Immature natural killer cell (primary cell): ENCODE measurements at regions not wholly inside any gene's neighbourhood (a gene's known extent, or its start where the extent isn't known, plus 50 kb on each side); places are given as distances from the start of the nearest gene placed in this dataset.

Experiments
- DNase-seq, 3 donors: peaks; one replicate each; pipeline ENCODE4 v3.0.0; 2022; ENCODE audit warnings: mixed read lengths in 1 of 3
- H3K27ac Mint-ChIP-seq, 6 donors: one replicate each; pipeline ENCODE4 v1.8.0; 2020; ENCODE audit warnings: mixed read lengths in 6 of 6, mild to moderate bottlenecking in 5 of 6, inconsistent platforms in 4 of 6, moderate library complexity in 3 of 6
- H3K27me3 Mint-ChIP-seq, 3 donors: one replicate each; pipeline ENCODE4 v1.8.0; 2020 to 2021; ENCODE audit warnings: low read depth in 3 of 3, mild to moderate bottlenecking in 3 of 3, mixed read lengths in 3 of 3, moderate library complexity in 3 of 3, inconsistent platforms in 1 of 3
- H3K36me3 Mint-ChIP-seq, 3 donors: one replicate each; pipeline ENCODE4 v1.8.0; 2020; ENCODE audit warnings: mixed read lengths in 3 of 3, inconsistent platforms in 2 of 3, mild to moderate bottlenecking in 2 of 3
- H3K4me1 Mint-ChIP-seq, 2 donors: one replicate each; pipeline ENCODE4 v1.8.0; 2020; ENCODE audit warnings: inconsistent platforms in 2 of 2, mild to moderate bottlenecking in 2 of 2, mixed read lengths in 2 of 2, moderate library complexity in 1 of 2
- H3K4me3 Mint-ChIP-seq, 5 donors: one replicate each; pipeline ENCODE4 v1.8.0; 2020; ENCODE audit warnings: mild to moderate bottlenecking in 5 of 5, mixed read lengths in 5 of 5, inconsistent platforms in 3 of 5, moderate library complexity in 3 of 5
- H3K9me3 Mint-ChIP-seq, 6 donors: one replicate each; pipeline ENCODE4 v1.8.0; 2020; ENCODE audit warnings: mild to moderate bottlenecking in 6 of 6, mixed read lengths in 6 of 6, inconsistent platforms in 4 of 6, moderate library complexity in 3 of 6

GRCh38 chr11:24383137-24383536 is 113.7 kb upstream of the LUZP2 start:
- Mint-ChIP-seq H3K4me3 (no peak overlapping the region), H3K27ac (no peak overlapping the region), H3K36me3 (no peaks in the 10 kb centered on the region), H3K4me1 (peaks cover 10 to 12% of the 10 kb centered on the region in 2 donors), H3K27me3 (peaks cover 0 to 2% (median 1%) of the 10 kb centered on the region in 3 donors), H3K9me3 (peaks cover 0 to 2% (median 0%) of the 10 kb centered on the region in 6 donors)
- DNase-seq: no peak

DNA sequence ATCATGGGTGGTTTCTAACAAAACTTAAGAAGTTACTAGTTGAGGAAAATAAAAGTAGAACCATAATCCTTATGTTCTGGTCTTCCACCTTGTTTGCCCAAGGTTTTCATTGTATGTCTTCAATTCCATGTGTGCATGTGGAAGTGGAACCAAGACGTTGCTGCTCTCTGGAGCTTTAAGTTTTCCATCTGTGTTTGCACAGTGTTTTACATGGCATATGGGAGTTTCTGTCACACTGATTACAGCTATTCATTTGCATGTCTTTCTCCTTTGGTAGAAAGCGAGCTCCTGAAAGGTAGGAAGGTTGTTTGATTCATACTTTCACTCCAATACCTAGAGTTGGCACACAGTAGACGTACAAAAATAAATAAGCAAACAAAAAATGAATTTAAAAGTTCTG is 112.6 kb upstream of the LUZP2 start:
- H3K9me3 Mint-ChIP-seq: peaks cover 0 to 2% (median 0%) of the 10 kb centered on the region in 6 donors
- no peak overlapping the region for H3K27ac Mint-ChIP-seq
- no peak overlapping the region for H3K4me3 Mint-ChIP-seq
- no peaks in the 10 kb centered on the region for H3K36me3 Mint-ChIP-seq
- H3K4me1 Mint-ChIP-seq: peaks cover 10 to 12% of the 10 kb centered on the region in 2 donors
- peaks cover 0 to 1% (median 0%) of the 10 kb centered on the region in 3 donors for H3K27me3 Mint-ChIP-seq
- no peak for DNase-seq

- peaks cover 0 to under 1% (median 0%) of the 10 kb centered on the region in 3 donors for H3K27me3 Mint-ChIP-seq
- peak; percentile 3 to 28 (median 16) for DNase-seq
- H3K4me3 Mint-ChIP-seq: no peak overlapping the region
- H3K36me3 Mint-ChIP-seq: no peaks in the 10 kb centered on the region
- no peak overlapping the region for H3K27ac Mint-ChIP-seq
- peaks cover 0 to 2% (median 0%) of the 10 kb centered on the region in 6 donors for H3K9me3 Mint-ChIP-seq
- peaks cover 10 to 12% of the 10 kb centered on the region in 2 donors for H3K4me1 Mint-ChIP-seq
Measured at GRCh38 chr11:24386546-24387397, 110.1 kb upstream of the LUZP2 start.

GRCh38 chr11:24389575-24389974 is 107.3 kb upstream of the LUZP2 start:
- H3K4me1 Mint-ChIP-seq: peaks cover 5 to 6% of the 10 kb centered on the region in 2 donors
- DNase-seq: no peak
- peaks cover 0 to 2% (median 0%) of the 10 kb centered on the region in 3 donors for H3K27me3 Mint-ChIP-seq
- H3K4me3 Mint-ChIP-seq: no peak overlapping the region
- no peaks in the 10 kb centered on the region for H3K36me3 Mint-ChIP-seq
- H3K9me3 Mint-ChIP-seq: peaks cover 0 to 2% (median 0%) of the 10 kb centered on the region in 6 donors
- H3K27ac Mint-ChIP-seq: no peak overlapping the region

GRCh38 chr11:24390016-24390415 is 106.8 kb upstream of the LUZP2 start:
- no peak for DNase-seq
- peaks cover 0 to 2% (median 0%) of the 10 kb centered on the region in 3 donors for H3K27me3 Mint-ChIP-seq
- peaks cover 5 to 6% of the 10 kb centered on the region in 2 donors for H3K4me1 Mint-ChIP-seq
- H3K4me3 Mint-ChIP-seq: no peak overlapping the region
- H3K27ac Mint-ChIP-seq: no peak overlapping the region
- peaks cover 0 to 2% (median 0%) of the 10 kb centered on the region in 6 donors for H3K9me3 Mint-ChIP-seq
- H3K36me3 Mint-ChIP-seq: no peaks in the 10 kb centered on the region

DNA sequence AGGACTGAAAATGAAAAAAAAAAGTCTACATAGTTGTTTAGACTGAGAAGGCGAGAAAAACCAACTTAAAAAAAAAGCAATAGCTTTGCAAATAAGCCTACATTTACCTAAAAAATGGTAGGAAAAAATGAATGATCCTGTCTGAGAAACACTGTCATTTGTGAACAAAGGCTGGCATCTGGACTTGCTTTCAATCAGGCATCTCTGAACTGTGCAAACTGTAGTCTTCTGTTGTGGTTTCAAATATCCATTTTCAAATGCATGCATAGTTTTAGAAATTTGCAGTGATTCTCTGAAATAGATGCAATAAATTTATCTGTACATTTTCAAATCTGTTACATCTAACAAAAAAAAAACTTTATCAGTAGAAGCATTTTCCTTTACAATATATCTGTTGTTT is 106.1 kb upstream of the LUZP2 start:
- no peak for DNase-seq
- Mint-ChIP-seq H3K27ac (no peak overlapping the region), H3K4me1 (peaks cover 5 to 6% of the 10 kb centered on the region in 2 donors), H3K27me3 (peaks cover 0 to 2% (median 0%) of the 10 kb centered on the region in 3 donors), H3K4me3 (no peak overlapping the region), H3K9me3 (peaks cover 0 to 2% (median 0%) of the 10 kb centered on the region in 6 donors), H3K36me3 (no peaks in the 10 kb centered on the region)

- Mint-ChIP-seq H3K27ac (no peak overlapping the region), H3K9me3 (peaks cover 0 to 2% (median 0%) of the 10 kb centered on the region in 6 donors), H3K36me3 (no peaks in the 10 kb centered on the region), H3K4me1 (peaks cover 5 to 6% of the 10 kb centered on the region in 2 donors), H3K27me3 (peaks cover 0 to 2% (median 0%) of the 10 kb centered on the region in 3 donors), H3K4me3 (no peak overlapping the region)
- no peak for DNase-seq
Measured at GRCh38 chr11:24391167-24391566, 105.7 kb upstream of the LUZP2 start.

- Mint-ChIP-seq H3K27ac (no peak overlapping the region), H3K4me1 (no peaks in the 10 kb centered on the region), H3K36me3 (no peaks in the 10 kb centered on the region), H3K4me3 (no peak overlapping the region), H3K9me3 (peaks cover 0 to 5% (median 0%) of the 10 kb centered on the region in 6 donors), H3K27me3 (peaks cover 0 to 3% (median 0%) of the 10 kb centered on the region in 3 donors)
- DNase-seq: no peak
Measured at GRCh38 chr11:24400059-24400665, 96.7 kb upstream of the LUZP2 start.

DNA sequence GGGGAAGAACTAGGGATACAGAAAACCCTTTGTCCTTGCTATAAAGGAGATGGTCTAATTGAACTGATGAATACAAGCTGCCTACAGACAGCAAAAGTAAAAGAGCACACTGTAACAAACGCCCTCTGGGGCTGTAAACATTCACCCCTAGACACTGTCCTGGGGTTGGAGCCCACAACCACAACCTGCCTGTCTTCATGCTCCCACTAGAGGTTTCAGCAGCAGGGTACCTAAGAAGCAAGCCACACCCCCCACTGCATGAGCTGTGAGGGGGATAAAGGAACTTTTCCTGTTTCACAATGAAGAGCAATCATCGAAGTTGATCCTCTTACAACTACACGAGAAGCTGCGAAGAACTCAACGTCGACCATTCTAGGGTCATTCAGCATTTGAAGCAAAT is 90.5 kb upstream of the LUZP2 start:
- Mint-ChIP-seq H3K36me3 (no peaks in the 10 kb centered on the region), H3K4me3 (no peak overlapping the region), H3K27ac (no peak overlapping the region), H3K9me3 (peaks cover 0 to 5% (median 0%) of the 10 kb centered on the region in 6 donors), H3K27me3 (peaks cover 0 to 3% (median 1%) of the 10 kb centered on the region in 3 donors), H3K4me1 (no peaks in the 10 kb centered on the region)
- DNase-seq: no peak

GRCh38 chr11:24406980-24407379 is 89.9 kb upstream of the LUZP2 start:
- Mint-ChIP-seq H3K27me3 (peaks cover 0 to 1% (median 1%) of the 10 kb centered on the region in 3 donors), H3K4me3 (no peak overlapping the region), H3K27ac (no peak overlapping the region), H3K36me3 (no peaks in the 10 kb centered on the region), H3K9me3 (peaks cover 0 to 5% (median 0%) of the 10 kb centered on the region in 6 donors), H3K4me1 (no peaks in the 10 kb centered on the region)
- DNase-seq: no peak

- no peak overlapping the region for H3K27ac Mint-ChIP-seq
- H3K27me3 Mint-ChIP-seq: peaks cover 0 to 1% (median 1%) of the 10 kb centered on the region in 3 donors
- no peaks in the 10 kb centered on the region for H3K4me1 Mint-ChIP-seq
- peaks cover 0 to 5% (median 0%) of the 10 kb centered on the region in 6 donors for H3K9me3 Mint-ChIP-seq
- no peak overlapping the region for H3K4me3 Mint-ChIP-seq
- DNase-seq: no peak
- H3K36me3 Mint-ChIP-seq: no peaks in the 10 kb centered on the region
Measured at GRCh38 chr11:24407733-24408132, 89.1 kb upstream of the LUZP2 start.

- H3K27me3 Mint-ChIP-seq: peaks cover 0 to 1% (median 0%) of the 10 kb centered on the region in 3 donors
- H3K27ac Mint-ChIP-seq: no peak overlapping the region
- no peaks in the 10 kb centered on the region for H3K36me3 Mint-ChIP-seq
- peaks cover 0 to 5% (median 0%) of the 10 kb centered on the region in 6 donors for H3K9me3 Mint-ChIP-seq
- no peaks in the 10 kb centered on the region for H3K4me1 Mint-ChIP-seq
- no peak for DNase-seq
- no peak overlapping the region for H3K4me3 Mint-ChIP-seq
Measured at GRCh38 chr11:24408202-24408601, 88.7 kb upstream of the LUZP2 start.

DNA sequence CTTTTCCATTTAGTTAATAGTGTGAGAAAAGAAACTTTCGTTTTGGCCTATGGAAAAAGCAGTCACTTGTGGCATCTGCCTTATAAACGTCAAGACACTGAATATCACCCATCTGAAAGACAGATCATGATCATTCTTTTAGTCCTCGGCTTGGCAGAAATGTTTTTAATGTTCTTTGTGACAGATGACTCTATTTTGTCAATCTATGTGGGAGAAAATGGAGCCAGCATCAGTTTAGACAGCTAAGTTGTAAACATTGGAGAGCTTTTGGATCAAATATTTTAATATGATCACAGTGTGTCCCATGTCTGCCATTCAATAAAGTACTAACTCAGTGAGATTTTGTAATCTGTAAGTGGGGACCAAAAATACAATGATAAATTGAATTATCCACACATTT is 85.1 kb upstream of the LUZP2 start:
- H3K36me3 Mint-ChIP-seq: no peaks in the 10 kb centered on the region

GRCh38 chr11:24412722-24413121 is 84.1 kb upstream of the LUZP2 start:
- Mint-ChIP-seq H3K27me3 (peaks cover 0 to 3% (median 0%) of the 10 kb centered on the region in 3 donors), H3K36me3 (no peaks in the 10 kb centered on the region), H3K4me1 (no peaks in the 10 kb centered on the region), H3K9me3 (peaks cover 0 to 4% (median 0%) of the 10 kb centered on the region in 6 donors), H3K27ac (no peak overlapping the region), H3K4me3 (no peak overlapping the region)
- no peak for DNase-seq

More for the DNA sequence above, 85.1 kb upstream of the LUZP2 start:
- H3K27me3 Mint-ChIP-seq: peaks cover 0 to 3% (median 0%) of the 10 kb centered on the region in 3 donors
- peaks cover 0 to 4% (median 0%) of the 10 kb centered on the region in 6 donors for H3K9me3 Mint-ChIP-seq
- no peak overlapping the region for H3K4me3 Mint-ChIP-seq
- H3K27ac Mint-ChIP-seq: no peak overlapping the region
- H3K4me1 Mint-ChIP-seq: no peaks in the 10 kb centered on the region
- DNase-seq: no peak
